ENCODE measurements at regions not wholly inside any gene's neighbourhood (a gene's known extent, or its start where the extent isn't known, plus 50 kb on each side); places are given as distances from the start of the nearest gene placed in this dataset.

DNA sequence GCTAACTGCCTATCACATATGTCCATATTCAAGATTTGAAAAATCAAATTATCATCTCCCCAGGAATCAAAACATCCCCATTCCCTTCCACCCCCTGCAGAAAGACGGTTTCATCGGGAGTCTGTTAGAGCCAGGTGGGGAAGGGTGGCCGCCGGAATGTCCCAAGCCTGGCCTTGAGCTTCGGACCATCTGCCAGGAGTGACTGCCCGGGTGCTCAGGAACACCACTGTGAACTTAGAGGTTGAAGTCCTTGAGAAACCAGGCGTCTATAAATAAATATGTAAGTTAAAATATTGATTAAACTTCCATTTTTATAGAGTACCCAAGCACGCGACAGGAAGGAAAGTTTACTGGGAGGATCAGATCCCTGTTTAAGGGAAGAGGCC, 250.8 kb downstream of the DLL1 start:
- TF ChIP-seq POLR2A (IDR thresholded peaks at IDR 0.05) (no peak), POLR2AphosphoS5 (IDR thresholded peaks at IDR 0.05) (no peak), EP300 (IDR thresholded peaks at IDR 0.05) (no peak)
- TF ChIP-seq, protein P1, sequence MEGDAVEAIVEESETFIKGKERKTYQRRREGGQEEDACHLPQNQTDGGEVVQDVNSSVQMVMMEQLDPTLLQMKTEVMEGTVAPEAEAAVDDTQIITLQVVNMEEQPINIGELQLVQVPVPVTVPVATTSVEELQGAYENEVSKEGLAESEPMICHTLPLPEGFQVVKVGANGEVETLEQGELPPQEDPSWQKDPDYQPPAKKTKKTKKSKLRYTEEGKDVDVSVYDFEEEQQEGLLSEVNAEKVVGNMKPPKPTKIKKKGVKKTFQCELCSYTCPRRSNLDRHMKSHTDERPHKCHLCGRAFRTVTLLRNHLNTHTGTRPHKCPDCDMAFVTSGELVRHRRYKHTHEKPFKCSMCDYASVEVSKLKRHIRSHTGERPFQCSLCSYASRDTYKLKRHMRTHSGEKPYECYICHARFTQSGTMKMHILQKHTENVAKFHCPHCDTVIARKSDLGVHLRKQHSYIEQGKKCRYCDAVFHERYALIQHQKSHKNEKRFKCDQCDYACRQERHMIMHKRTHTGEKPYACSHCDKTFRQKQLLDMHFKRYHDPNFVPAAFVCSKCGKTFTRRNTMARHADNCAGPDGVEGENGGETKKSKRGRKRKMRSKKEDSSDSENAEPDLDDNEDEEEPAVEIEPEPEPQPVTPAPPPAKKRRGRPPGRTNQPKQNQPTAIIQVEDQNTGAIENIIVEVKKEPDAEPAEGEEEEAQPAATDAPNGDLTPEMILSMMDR (IDR thresholded peaks at IDR 0.05), result no peak
- Histone ChIP-seq H3K4me1 (no peaks in the 10 kb centered on the region), H3K27me3 (no peaks in the 10 kb centered on the region), H3K4me3 (no peak overlapping the region), H3K9me3 (no peaks in the 10 kb centered on the region), H3K27ac (no peak overlapping the region), H3K36me3 (no peaks in the 10 kb centered on the region)
- intact Hi-C loops (cut with DNase I), result no loop called here
- WGBS, 2 donors, result 82 to 89% methylated on average over 9 of the region's 9 CpGs
- DNase-seq, result no peak

DNA sequence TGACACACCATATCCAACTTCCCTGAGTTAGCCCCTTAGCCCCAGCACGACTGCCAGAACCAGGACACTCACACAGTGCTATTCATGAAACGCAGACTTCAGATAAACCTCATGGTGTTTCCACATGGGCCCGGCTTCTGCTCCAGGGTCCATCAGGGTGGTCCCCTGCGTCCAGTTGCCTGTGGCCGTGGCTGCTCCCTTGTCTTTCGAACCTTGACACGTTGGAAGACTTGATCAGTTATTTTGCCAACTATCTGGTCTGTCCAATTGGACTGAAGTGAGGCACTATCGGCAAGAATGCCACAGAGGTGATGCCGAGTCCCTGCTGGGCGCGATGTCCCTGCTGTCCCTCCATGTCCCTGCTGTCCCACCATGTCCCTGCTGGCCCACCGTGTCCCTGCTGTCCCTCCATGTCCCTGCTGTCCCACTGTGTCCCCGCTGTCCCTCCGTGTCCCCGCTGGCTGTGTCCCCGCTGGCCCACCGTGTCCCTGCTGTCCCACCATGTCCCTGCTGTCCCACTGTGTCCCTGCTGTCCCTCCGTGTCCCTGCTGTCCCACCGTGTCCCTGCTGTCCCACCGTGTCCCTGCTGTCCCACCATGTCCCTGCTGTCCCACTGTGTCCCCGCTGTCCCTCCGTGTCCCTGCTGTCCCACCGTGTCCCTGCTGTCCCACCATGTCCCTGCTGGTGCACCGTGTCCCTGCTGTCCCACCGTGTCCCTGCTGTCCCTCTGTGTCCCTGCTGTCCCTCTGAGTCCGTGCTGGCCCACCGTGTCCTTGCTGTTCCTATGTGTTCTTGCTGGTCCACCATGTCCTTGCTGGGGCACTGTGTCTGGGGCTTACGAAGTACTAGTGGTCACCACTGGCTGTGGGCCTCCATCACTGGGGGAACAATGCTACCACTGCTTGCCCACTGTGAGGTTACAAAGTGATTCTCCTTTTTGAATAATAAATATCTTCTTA, 251.4 kb downstream of the DLL1 start:
- peak; percentile 55 for DNase-seq
- no peak overlapping the region for H3K27ac ChIP-seq

DNA sequence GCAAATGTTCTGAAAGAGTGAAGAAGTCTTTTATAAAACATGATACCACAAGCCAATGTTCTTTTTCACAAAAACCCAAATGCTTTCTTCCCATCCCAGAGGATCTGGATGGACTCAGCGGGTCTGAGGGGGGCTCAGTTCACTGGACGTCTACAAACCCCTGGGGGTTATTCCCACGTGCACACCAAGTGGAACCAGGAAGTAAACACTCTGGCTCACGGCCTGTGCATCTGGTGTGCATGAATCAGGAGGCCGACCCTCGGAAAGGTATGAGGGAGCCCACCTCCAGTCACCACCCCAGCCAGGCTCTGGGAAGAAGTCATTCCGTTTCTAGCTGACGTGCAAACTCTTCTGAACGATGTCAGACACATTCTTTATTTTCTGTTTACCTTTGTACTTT, 252.2 kb downstream of the DLL1 start:
- no peaks in the 10 kb centered on the region for H3K9me3 ChIP-seq
- DNase-seq, result peak; percentile 64
- intact Hi-C loops (cut with DNase I), result no loop called here
- 62 to 65% methylated on average over 9 of the region's 9 CpGs for WGBS, 2 donors
- TF ChIP-seq POLR2A (IDR thresholded peaks at IDR 0.05), result no peak
- no peak for TF ChIP-seq POLR2AphosphoS5 (IDR thresholded peaks at IDR 0.05)
- TF ChIP-seq, protein P1 (IDR thresholded peaks at IDR 0.05), result no peak
- TF ChIP-seq EP300 (IDR thresholded peaks at IDR 0.05), result no peak
- H3K36me3 ChIP-seq, result no peaks in the 10 kb centered on the region
- no peaks in the 10 kb centered on the region for H3K27me3 ChIP-seq
- H3K4me1 ChIP-seq, result no peaks in the 10 kb centered on the region
- no peak overlapping the region for H3K4me3 ChIP-seq
- peak overlapping the region in 1 of 4 donors; percentile 27 for H3K27ac ChIP-seq

More for the DNA sequence above, 251.4 kb downstream of the DLL1 start:
- intact Hi-C loops (cut with DNase I), result no loop called here
- Histone ChIP-seq H3K4me3 (no peak overlapping the region), H3K27me3 (no peaks in the 10 kb centered on the region), H3K9me3 (no peaks in the 10 kb centered on the region), H3K4me1 (no peaks in the 10 kb centered on the region), H3K36me3 (no peaks in the 10 kb centered on the region)
- WGBS, 2 donors, result 79 to 86% methylated on average over 27 to 28 of the region's 28 CpGs
- TF ChIP-seq POLR2AphosphoS5 (IDR thresholded peaks at IDR 0.05) (no peak), EP300 (IDR thresholded peaks at IDR 0.05) (no peak), POLR2A (IDR thresholded peaks at IDR 0.05) (no peak)
- TF ChIP-seq, protein P1 (IDR thresholded peaks at IDR 0.05), result no peak

- H3K27ac ChIP-seq, result peak overlapping the region in 3 of 4 donors; percentile 5 to 39 (median 27)
- WGBS, 2 donors, result 55 to 79% methylated on average over 7 of the region's 7 CpGs
Observed at GRCh38 chr6:170038251-170038650, 252.6 kb downstream of the DLL1 start.

More at GRCh38 chr6:170038251-170038650, 252.6 kb downstream of the DLL1 start:
- H3K36me3 ChIP-seq, result no peaks in the 10 kb centered on the region
- no peaks in the 10 kb centered on the region for H3K4me1 ChIP-seq
- no peaks in the 10 kb centered on the region for H3K27me3 ChIP-seq
- intact Hi-C loops (cut with DNase I), result no loop called here
- H3K4me3 ChIP-seq, result no peak overlapping the region
- peaks cover 0 to 2% (median 0%) of the 10 kb centered on the region in 4 donors for H3K9me3 ChIP-seq
- TF ChIP-seq, protein P1 (IDR thresholded peaks at IDR 0.05), result no peak
- no peak for TF ChIP-seq POLR2A (IDR thresholded peaks at IDR 0.05)
- no peak for TF ChIP-seq POLR2AphosphoS5 (IDR thresholded peaks at IDR 0.05)
- TF ChIP-seq EP300 (IDR thresholded peaks at IDR 0.05), result no peak
- DNase-seq, result peak; percentile 69
